Fibroblast of pulmonary artery (primary cell): ENCODE measurements at regions not wholly inside any gene's neighbourhood (a gene's known extent, or its start where the extent isn't known, plus 50 kb on each side); places are given as distances from the start of the nearest gene placed in this dataset.
A peak's percentile ranks its signal among the peaks of the same experiment; 100 is the strongest.
"Not testable (repeated sequence)": the region's sequence is repeated elsewhere in the genome, so short reads cannot be mapped to it uniquely, and the experiment has no call there.

Source experiments
- DNase-seq: peaks from one replicate; pipeline ENCODE4 v3.0.0-alpha.2; 2010; ENCODE audit warnings: low read depth
- H3K4me3 ChIP-seq: replicated peaks from 2 replicates; pipeline ENCODE4 v1.5.1; 2011; ENCODE audit warnings: low read depth, mild to moderate bottlenecking, control low read depth, low read length, moderate library complexity
- TF ChIP-seq, protein P1 (sequence below): IDR thresholded peaks from 2 replicates; pipeline ENCODE4 v1.5.1; 2011; ENCODE audit warnings: mild to moderate bottlenecking, control low read depth, low read length, inconsistent platforms; ENCODE audit errors: missing control alignments

DNA sequence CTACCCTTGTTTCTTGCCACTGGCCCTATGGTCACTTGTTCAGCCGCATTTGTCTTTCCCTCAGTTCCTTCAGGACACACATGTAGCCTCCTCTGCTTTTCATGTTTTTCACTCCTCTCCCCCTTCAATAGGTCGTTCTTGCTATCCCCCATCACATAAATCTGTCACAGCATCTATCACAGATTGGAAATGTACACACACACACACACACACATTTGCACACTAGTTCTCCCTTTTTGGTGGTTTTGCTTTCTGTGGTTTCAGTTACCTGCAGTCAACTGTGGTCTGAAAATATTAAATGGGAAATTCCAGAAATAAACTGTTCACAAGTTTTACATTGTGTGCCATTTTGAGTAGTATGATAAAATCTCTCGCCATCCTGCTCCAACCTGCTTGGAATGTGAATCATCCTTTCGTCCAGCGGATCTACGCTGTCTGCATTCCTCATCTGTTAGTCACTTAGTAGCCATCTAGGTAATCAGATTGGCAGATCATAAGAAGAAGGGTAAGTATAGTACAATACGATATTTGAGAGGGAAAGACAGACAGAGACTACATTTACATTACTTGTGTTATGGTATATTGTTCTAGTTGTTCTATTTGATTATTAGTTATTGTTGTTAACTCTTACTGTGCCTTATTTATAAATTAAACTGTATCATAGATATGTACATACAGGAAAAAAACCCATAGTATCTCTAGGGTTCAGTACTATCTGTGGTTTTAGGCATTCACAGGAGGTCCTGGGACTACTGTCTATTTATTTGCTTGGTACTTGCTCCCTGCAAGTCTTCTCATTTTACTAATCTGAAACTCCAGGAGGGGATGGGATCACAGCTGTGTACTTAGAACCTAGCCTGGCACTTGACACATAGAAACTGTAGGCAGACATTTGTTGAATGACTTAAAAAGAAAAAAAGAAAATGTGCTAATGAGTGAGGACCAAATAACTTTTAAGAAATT is 86.1 kb upstream of the PNPT1 start:
- no peak overlapping the region for H3K4me3 ChIP-seq
- TF ChIP-seq, protein P1, sequence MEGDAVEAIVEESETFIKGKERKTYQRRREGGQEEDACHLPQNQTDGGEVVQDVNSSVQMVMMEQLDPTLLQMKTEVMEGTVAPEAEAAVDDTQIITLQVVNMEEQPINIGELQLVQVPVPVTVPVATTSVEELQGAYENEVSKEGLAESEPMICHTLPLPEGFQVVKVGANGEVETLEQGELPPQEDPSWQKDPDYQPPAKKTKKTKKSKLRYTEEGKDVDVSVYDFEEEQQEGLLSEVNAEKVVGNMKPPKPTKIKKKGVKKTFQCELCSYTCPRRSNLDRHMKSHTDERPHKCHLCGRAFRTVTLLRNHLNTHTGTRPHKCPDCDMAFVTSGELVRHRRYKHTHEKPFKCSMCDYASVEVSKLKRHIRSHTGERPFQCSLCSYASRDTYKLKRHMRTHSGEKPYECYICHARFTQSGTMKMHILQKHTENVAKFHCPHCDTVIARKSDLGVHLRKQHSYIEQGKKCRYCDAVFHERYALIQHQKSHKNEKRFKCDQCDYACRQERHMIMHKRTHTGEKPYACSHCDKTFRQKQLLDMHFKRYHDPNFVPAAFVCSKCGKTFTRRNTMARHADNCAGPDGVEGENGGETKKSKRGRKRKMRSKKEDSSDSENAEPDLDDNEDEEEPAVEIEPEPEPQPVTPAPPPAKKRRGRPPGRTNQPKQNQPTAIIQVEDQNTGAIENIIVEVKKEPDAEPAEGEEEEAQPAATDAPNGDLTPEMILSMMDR: no peak
- DNase-seq: peak; percentile 92

DNA sequence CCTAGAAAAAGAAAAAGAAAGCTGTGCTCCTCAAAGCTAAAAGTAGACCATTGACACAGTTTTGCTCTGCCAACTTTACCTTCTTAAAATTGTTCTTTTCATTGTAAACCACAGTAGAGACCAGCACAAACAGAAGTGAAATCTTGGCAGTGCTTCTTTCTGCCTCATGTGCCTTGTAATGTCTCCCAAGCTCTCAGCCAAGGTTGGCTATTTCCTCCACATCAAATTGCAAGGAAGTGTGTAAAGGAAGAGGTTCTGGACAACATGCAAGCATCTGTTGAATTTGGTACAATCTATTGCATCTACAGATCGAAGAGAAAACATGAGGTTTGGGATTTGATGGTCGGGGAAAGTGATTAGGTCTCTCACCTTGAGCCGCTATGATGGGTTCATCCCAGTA is 83.3 kb upstream of the PNPT1 start:
- no peak for DNase-seq
- TF ChIP-seq, protein P1: no peak
- H3K4me3 ChIP-seq: no peak overlapping the region

DNA sequence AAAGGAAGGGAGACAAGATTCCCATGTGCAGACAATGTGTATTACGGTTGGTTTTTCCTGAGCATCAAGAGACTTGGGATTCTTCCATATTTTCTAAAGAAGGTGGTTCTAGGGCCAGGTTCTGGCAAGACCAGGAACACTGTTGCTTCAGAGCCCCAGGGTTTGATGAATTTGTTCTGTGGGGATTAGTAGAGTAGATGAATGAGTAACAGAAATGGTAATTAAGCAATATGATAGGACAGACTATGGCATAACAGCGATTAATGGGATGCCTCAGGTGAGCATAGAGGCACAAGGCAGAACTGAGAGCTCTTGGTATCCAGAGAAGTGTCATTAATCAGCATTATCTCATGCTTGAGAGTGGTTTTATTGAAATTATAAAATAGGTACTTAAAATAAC is 82.8 kb upstream of the PNPT1 start:
- no peak overlapping the region for H3K4me3 ChIP-seq
- no peak for DNase-seq
- TF ChIP-seq, protein P1: no peak

DNA sequence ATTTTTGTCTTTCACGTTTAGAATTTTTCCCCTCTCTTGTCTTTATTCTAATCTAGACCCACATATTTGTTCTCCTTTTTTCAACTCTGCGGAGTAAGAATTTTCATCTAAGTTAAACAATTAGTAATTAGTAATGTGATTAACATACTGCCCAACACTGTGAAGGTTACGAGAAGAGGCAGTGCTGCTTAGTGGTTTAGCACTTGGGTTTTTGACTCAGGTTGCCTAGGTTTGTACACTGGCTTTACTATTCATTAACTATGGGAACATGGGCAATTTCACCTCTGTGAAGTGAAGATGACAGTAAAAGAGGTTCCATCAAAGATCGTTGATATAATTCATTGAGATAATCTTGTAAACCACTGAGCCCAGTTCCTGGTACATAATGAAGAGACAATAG is 82.2 kb upstream of the PNPT1 start:
- no peak for DNase-seq
- no peak overlapping the region for H3K4me3 ChIP-seq
- TF ChIP-seq, protein P1: no peak

DNA sequence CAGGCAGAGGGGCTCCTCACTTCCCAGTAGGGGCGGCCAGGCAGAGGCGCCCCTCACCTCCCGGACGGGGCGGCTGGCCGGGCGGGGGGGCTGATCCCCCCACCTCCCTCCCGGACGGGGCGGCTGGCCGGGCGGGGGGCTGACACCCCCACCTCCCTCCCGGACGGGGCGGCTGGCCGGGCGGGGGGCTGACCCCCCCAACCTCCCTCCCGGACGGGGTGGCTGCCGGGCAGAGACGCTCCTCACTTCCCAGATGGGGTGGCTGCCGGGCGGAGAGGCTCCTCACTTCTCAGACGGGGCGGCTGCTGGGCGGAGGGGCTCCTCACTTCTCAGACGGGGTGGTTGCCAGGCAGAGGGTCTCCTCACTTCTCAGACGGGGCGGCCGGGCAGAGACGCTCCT is 80.0 kb upstream of the PNPT1 start:
- DNase-seq, H3K4me3 ChIP-seq: not testable (repeated sequence)

DNA sequence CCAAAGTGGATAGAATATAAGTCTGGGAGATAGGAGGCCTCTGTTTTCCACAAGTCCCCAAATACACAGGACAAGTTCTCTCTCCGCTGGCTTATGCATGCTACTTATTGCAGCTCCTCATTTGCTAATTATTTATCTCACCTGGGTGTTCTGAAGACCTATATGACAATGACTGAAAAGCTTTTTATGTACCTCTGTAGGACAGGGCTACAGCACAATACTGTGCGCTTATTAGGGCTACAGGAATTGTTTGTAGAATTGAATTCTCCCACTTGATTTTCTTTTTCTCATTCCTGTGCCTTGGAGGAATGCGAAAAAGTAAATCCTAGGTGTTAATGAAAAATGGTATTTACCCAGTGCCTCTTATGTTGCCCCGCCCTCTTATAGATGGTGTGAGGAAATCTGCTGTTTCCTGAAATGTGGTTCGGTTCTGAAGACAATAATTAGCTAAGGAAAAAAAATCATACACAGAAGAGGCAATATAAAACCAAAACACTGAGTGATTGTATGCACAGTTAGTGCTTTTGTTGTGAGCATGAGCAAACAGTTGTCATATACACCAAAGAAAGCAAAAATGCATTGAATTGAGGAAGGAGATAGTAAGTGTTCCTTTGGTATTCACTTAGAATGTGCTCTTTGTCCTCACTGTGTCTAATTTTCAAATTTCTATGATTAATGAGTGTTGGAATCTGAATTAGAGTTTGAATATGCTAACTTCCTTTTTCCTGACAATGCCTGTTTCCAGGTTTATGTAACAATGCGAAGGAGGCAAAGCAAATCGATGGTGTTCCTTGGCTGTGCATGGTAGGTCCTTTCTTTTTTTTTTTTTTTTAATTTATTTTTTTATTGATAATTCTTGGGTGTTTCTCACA is 78.7 kb upstream of the PNPT1 start:
- TF ChIP-seq, protein P1: no peak
- H3K4me3 ChIP-seq: no peak overlapping the region
- DNase-seq: no peak

DNA sequence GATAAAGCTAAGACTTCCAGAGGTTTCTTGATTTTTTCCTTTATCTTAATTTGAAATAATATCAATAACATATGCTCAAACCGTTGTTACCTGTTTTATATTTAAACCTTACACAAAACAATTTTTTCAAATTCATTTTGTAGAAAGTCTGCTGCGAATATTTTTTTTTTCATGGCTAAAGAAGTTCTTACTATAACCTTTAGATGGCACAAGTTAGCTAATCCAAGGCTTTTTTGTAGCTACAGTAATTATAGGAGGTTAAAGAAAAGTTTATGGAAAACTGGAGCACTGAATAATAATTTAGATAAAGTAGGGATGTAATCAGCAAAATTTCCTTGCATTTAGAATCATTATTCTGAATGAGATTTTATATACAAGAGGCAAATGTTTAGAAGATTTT is 78.0 kb upstream of the PNPT1 start:
- TF ChIP-seq, protein P1: peak; percentile 68
- DNase-seq: peak; percentile 78
- H3K4me3 ChIP-seq: no peak overlapping the region
